LNCaP clone FGC (cell line): ENCODE measurements at regions not wholly inside any gene's neighbourhood (a gene's known extent, or its start where the extent isn't known, plus 50 kb on each side); places are given as distances from the start of the nearest gene placed in this dataset.

Experiments
- DNase-seq: peaks from one replicate; pipeline ENCODE4 v3.0.0-alpha.2; 2011; ENCODE audit warnings: low read depth
- H3K4me3 ChIP-seq: 2 replicates; pipeline ENCODE4 v1.5.1; 2011; ENCODE audit warnings: mild to moderate bottlenecking, low read depth, low read length, control low read depth
- TF ChIP-seq, protein P1 (sequence below): IDR thresholded peaks from 2 replicates; pipeline ENCODE4 v1.5.1; 2012; ENCODE audit warnings: mild to moderate bottlenecking; ENCODE audit not compliant: control insufficient read depth, insufficient read depth; ENCODE audit errors: extremely low read depth

DNA sequence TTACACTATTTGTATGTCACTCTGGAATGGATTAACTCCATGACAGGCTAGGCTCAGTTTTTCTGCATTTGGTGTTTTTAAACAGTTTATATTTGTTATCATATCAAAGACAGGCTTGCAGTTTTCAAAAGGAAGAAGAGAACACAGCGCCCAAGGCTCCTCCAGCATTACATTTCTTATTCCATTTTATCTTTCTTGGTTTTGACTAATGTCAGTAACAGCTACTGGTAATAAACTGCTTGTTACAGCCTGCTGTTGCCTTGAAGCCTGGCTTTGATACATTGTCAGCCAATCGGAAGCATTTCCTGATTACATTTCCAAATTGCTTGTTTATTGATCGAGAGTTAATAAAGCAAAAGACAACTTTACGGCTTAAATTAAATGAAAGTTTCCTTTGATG is 166.0 kb upstream of the MDFIC start:
- DNase-seq, result no peak
- TF ChIP-seq, protein P1, sequence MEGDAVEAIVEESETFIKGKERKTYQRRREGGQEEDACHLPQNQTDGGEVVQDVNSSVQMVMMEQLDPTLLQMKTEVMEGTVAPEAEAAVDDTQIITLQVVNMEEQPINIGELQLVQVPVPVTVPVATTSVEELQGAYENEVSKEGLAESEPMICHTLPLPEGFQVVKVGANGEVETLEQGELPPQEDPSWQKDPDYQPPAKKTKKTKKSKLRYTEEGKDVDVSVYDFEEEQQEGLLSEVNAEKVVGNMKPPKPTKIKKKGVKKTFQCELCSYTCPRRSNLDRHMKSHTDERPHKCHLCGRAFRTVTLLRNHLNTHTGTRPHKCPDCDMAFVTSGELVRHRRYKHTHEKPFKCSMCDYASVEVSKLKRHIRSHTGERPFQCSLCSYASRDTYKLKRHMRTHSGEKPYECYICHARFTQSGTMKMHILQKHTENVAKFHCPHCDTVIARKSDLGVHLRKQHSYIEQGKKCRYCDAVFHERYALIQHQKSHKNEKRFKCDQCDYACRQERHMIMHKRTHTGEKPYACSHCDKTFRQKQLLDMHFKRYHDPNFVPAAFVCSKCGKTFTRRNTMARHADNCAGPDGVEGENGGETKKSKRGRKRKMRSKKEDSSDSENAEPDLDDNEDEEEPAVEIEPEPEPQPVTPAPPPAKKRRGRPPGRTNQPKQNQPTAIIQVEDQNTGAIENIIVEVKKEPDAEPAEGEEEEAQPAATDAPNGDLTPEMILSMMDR, result no peak

DNA sequence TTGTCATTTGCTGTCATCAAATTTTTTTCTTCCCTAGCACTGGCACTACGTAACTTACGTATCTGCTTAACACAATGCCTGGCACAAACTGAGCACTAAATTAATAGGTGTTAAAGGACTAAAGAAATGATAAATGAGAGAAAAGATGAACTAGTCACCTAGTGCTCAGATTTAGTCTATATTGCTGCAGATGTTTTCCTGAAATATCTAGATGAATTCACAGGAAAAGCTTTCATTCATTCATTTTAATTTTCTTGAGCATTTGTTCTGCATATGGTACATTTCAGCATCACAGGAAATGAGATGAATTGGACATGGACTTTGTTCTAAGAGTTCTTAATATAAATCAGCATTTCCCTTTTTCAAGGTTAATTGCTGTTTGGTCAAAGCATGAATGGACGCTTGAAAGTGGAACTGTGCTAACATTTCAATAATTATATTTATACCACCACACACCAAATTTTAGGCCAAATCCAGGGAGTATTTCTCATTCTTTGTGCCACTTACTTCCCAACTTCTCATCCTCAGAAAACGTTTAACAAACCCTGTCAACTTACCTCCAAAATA is 163.2 kb upstream of the MDFIC start:
- no peak overlapping the region for H3K4me3 ChIP-seq
- DNase-seq, result no peak
- TF ChIP-seq, protein P1, result no peak

More for the DNA sequence above, 166.0 kb upstream of the MDFIC start:
- H3K4me3 ChIP-seq, result no peak overlapping the region

- TF ChIP-seq, protein P1, result no peak
- DNase-seq, result peak; percentile 0
- H3K4me3 ChIP-seq, result no peak overlapping the region
Measured at GRCh38 chr7:114759347-114760062, 162.4 kb upstream of the MDFIC start.

DNA sequence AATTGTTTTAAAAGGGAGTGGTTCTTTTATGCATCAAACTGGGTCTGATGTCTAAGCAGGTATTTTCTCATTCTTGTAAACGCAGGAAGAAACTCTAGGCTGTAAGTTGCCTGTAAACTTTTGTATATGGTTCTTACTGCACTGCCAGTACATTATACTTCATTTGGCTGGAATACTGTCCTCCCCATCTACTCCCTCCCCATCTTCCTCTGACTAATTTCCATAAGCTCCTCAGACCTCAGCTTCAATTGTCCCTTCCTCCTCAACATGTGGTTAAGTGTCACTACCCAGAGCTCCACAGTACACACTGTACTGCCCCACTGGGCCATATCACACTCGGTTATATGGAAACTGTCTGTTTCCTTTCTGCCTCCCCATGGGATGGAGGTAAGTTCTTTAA is 161.4 kb upstream of the MDFIC start:
- no peak for DNase-seq
- H3K4me3 ChIP-seq, result no peak overlapping the region
- TF ChIP-seq, protein P1, result no peak

- DNase-seq, result no peak
- TF ChIP-seq, protein P1, result no peak
Measured at GRCh38 chr7:114761973-114762372, 159.9 kb upstream of the MDFIC start.

DNA sequence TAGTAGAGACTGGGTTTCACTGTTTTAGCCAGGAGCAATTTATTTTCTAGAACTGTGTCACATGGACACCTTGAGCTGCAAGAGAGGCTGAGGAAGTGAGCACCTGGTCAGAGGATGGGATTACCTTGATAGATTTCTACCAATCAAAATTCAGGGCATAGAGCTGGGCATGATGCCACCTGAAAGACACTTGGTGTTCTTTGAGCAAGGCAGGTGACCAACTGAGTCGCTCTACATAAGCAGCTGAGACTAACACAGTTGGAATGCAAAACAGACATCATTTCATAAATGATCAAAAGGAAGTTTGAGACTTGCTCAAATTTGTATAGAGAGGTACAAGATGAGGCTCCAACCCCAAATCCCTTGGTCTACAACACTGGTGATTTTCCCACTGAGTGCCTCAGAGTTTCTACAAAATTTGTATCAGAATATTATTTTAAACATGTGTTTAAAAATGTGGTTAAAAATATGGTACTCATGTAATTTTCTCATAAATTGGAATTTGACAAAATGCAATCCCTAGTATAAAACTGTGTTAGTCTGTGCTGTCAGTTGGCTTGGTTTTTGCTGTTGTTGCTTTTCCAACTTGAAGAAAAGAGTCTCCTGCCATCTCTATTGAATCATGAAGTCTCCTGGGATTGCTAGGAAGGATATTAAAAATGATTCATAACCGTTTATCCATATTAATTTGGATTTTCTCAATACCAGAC is 156.4 kb upstream of the MDFIC start:
- TF ChIP-seq, protein P1, result no peak
- no peak overlapping the region for H3K4me3 ChIP-seq
- DNase-seq, result no peak

More at GRCh38 chr7:114761973-114762372, 159.9 kb upstream of the MDFIC start:
- H3K4me3 ChIP-seq, result no peak overlapping the region

GRCh38 chr7:114766041-114766356 is 155.9 kb upstream of the MDFIC start:
- no peak overlapping the region for H3K4me3 ChIP-seq
- TF ChIP-seq, protein P1, result no peak
- DNase-seq, result no peak
